ENCODE measurements at regions not wholly inside any gene's neighbourhood (a gene's known extent, or its start where the extent isn't known, plus 50 kb on each side); places are given as distances from the start of the nearest gene placed in this dataset.

DNA sequence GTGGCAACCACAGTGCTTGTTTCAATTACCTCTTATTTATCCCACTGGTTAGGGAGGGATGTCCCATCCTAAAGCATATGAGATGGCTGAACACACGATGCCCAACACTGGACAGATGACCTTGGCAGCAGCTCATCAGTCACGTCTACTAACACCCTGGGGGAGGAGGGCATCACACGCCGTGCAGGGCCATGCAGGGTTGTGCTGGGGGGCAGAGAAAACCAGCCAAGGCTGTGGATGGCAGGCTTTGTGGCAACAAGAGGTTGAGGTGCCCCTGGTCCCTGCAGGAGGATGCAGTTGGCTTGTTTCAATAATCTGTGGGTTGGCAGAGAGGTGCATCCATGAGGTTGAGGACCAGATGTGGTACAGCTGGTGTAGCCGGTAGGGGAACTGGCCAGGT lies 293.7 kb upstream of the SULF2 start:
- no peaks in the 10 kb centered on the region for H3K36me3 ChIP-seq (replicated peaks in 1 of 2; ENCODE audit: insufficient read depth in 1 of 2, low read depth in 2 of 2)
- H3K27ac ChIP-seq: no peak overlapping the region
- H3K4me1 ChIP-seq: no peaks in the 10 kb centered on the region
- WGBS, 2 donors: 55 to 59% methylated on average over 5 of the region's 5 CpGs
- H3K4me3 ChIP-seq: no peak overlapping the region
- DNase-seq (no peak), ATAC-seq (no peak)
- TF ChIP-seq POLR2A (IDR thresholded peaks at IDR 0.05): no peak
- TF ChIP-seq, protein P1, sequence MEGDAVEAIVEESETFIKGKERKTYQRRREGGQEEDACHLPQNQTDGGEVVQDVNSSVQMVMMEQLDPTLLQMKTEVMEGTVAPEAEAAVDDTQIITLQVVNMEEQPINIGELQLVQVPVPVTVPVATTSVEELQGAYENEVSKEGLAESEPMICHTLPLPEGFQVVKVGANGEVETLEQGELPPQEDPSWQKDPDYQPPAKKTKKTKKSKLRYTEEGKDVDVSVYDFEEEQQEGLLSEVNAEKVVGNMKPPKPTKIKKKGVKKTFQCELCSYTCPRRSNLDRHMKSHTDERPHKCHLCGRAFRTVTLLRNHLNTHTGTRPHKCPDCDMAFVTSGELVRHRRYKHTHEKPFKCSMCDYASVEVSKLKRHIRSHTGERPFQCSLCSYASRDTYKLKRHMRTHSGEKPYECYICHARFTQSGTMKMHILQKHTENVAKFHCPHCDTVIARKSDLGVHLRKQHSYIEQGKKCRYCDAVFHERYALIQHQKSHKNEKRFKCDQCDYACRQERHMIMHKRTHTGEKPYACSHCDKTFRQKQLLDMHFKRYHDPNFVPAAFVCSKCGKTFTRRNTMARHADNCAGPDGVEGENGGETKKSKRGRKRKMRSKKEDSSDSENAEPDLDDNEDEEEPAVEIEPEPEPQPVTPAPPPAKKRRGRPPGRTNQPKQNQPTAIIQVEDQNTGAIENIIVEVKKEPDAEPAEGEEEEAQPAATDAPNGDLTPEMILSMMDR (IDR thresholded peaks at IDR 0.05): no peak
- H3K9me3 ChIP-seq: peaks cover 0 to under 1% (median 0%) of the 10 kb centered on the region in 3 donors
- no peaks in the 10 kb centered on the region for H3K27me3 ChIP-seq
- intact Hi-C loops (cut with DNase I): no loop called here

DNA sequence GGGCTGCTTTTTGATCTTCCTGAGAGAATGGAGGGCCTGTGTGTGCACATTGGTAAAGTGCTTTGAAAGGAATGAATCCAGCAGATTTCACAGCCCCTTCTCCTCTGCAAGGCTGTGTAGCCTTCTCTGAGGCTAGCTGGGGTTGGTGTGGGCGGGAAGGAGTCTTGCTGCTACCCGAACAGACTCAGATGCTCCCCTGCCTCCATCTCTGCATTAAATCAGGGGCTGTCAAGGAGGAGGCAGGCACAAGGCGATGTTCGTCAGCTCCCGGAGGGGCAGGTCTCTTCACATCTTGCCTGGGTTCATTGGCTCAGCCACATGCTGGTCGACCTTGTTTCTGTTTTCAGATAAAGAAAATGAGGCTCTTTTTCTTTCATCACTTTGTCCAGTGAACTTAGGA lies 291.5 kb upstream of the SULF2 start:
- intact Hi-C loops (cut with DNase I): no loop called here
- Histone ChIP-seq H3K27ac (no peak overlapping the region), H3K36me3 (replicated peaks in 1 of 2; ENCODE audit: insufficient read depth in 1 of 2, low read depth in 2 of 2) (no peaks in the 10 kb centered on the region), H3K4me3 (no peak overlapping the region), H3K4me1 (no peaks in the 10 kb centered on the region), H3K9me3 (no peaks in the 10 kb centered on the region), H3K27me3 (no peaks in the 10 kb centered on the region)
- TF ChIP-seq, protein P1 (IDR thresholded peaks at IDR 0.05): no peak
- no peak for TF ChIP-seq POLR2A (IDR thresholded peaks at IDR 0.05)
- ATAC-seq (no peak), DNase-seq (no peak)
- WGBS, 2 donors: 46 to 55% methylated on average over 6 of the region's 6 CpGs

GRCh38 chr20:48076247-48076646 lies 291.0 kb upstream of the SULF2 start:
- no peak for DNase-seq
- intact Hi-C loops (cut with DNase I): no loop called here
- Histone ChIP-seq H3K9me3 (no peaks in the 10 kb centered on the region), H3K36me3 (replicated peaks in 1 of 2; ENCODE audit: insufficient read depth in 1 of 2, low read depth in 2 of 2) (no peaks in the 10 kb centered on the region), H3K27me3 (no peaks in the 10 kb centered on the region), H3K27ac (no peak overlapping the region), H3K4me1 (no peaks in the 10 kb centered on the region), H3K4me3 (no peak overlapping the region)
- no peak for ATAC-seq
- WGBS, 2 donors: 59 to 68% methylated on average over 11 of the region's 11 CpGs
- TF ChIP-seq POLR2A (IDR thresholded peaks at IDR 0.05): no peak
- TF ChIP-seq, protein P1 (IDR thresholded peaks at IDR 0.05): no peak

GRCh38 chr20:48075591-48076174 lies 290.4 kb upstream of the SULF2 start:
- WGBS, 2 donors: 32 to 35% methylated on average over 7 of the region's 7 CpGs
- intact Hi-C loops (cut with DNase I): no loop called here

More at GRCh38 chr20:48075591-48076174, 290.4 kb upstream of the SULF2 start:
- Histone ChIP-seq H3K4me1 (no peaks in the 10 kb centered on the region), H3K9me3 (no peaks in the 10 kb centered on the region), H3K4me3 (no peak overlapping the region), H3K36me3 (replicated peaks in 1 of 2; ENCODE audit: insufficient read depth in 1 of 2, low read depth in 2 of 2) (no peaks in the 10 kb centered on the region), H3K27ac (no peak overlapping the region), H3K27me3 (no peaks in the 10 kb centered on the region)
- no peak for ATAC-seq
- TF ChIP-seq, protein P1 (IDR thresholded peaks at IDR 0.05): no peak
- DNase-seq: no peak

Data from body of pancreas (tissue), 4 donors.